Astrocyte (in vitro differentiated cells and primary cell): ENCODE measurements at regions not wholly inside any gene's neighbourhood (a gene's known extent, or its start where the extent isn't known, plus 50 kb on each side); places are given as distances from the start of the nearest gene placed in this dataset.

Source experiments
- CTCF ChIP-seq: IDR thresholded peaks from 2 replicates; pipeline ENCODE4 v1.5.1; 2011; ENCODE audit warnings: low read depth, mild to moderate bottlenecking, inconsistent platforms, low read length, moderate library complexity; ENCODE audit not compliant: insufficient read depth
- EZH2 ChIP-seq: IDR thresholded peaks from 2 replicates; pipeline ENCODE4 v1.6.1; 2012; ENCODE audit warnings: mild to moderate bottlenecking, low read length, inconsistent platforms; ENCODE audit not compliant: insufficient read depth

- no peak for TF ChIP-seq CTCF
- TF ChIP-seq EZH2, result no peak
Observed at GRCh38 chr12:17577405-17577804, 512.6 kb downstream of the RERGL start.
